Pancreas (tissue), 10 donors: ENCODE measurements at regions not wholly inside any gene's neighbourhood (a gene's known extent, or its start where the extent isn't known, plus 50 kb on each side); places are given as distances from the start of the nearest gene placed in this dataset.

Experiments
- ATAC-seq, 4 donors: fragments of 200-7000 bp; cut with Tn5 transposase; one replicate each; pipeline versions ENCODE4 v1.8.0 to v1.9.1; 2020; ENCODE audit warnings: mild to moderate bottlenecking in 4 of 4, moderate library complexity in 4 of 4
- DNase-seq, 6 donors: peaks; one replicate each; pipeline ENCODE4 v3.0.0-alpha.2; 2020
- FAIRE-seq: peaks from 2 replicates; lab custom pipeline; 2012; peaks lifted over from hg19 to GRCh38; lab: Jason Lieb, UNC
- H3K27ac ChIP-seq, 4 donors: fragments of 200-600 bp; sonication (generic); 1 replicate in 3 of 4; 2 replicates in 1 of 4; pipeline versions ENCODE4 v1.5.0 to v1.8.0; 2020
- H3K27me3 ChIP-seq, 4 donors: fragments of 200-600 bp; one replicate each; pipeline ENCODE4 v1.8.0; 2021
- H3K36me3 ChIP-seq, 3 donors: fragments of 200-600 bp; sonication (generic) in 1 of 3; one replicate each; pipeline versions ENCODE4 v1.5.0 to v1.8.0; 2020 to 2021
- H3K4me1 ChIP-seq, 3 donors: fragments of 200-600 bp; one replicate each; pipeline ENCODE4 v1.8.0; 2021
- H3K4me3 ChIP-seq, 4 donors: fragments of 200-600 bp; sonication (generic) in 2 of 4; one replicate each; pipeline versions ENCODE4 v1.5.0 to v1.8.0; 2020 to 2021
- H3K9me3 ChIP-seq, 4 donors: fragments of 200-600 bp; one replicate each; pipeline ENCODE4 v1.8.0; 2021
- WGBS, 2 donors: extraction: QIAGEN DNeasy Blood & Tissue Kit; methylation state at CpG; one replicate each; pipeline ENCODE4 v1.1.7; 2013; 5-methylcytosine and 5-hydroxymethylcytosine counted together
- intact Hi-C, 3 donors: fragments of 100-400 bp; cut with DNase I; formaldehyde crosslinking; loops; one replicate each; pipeline versions ENCODE4 v1.11.1 to v1.14.2; 2022
- TF ChIP-seq, protein P1 (sequence below), 4 donors: fragments of 200-600 bp; sonication (generic) in 3 of 4; IDR thresholded peaks; one replicate each; pipeline versions ENCODE4 v1.5.0 to v1.8.0; 2021; ENCODE audit warnings: antibody characterized with exemption in 4 of 4
- donor health status: healthy with polysubstance abuse.
- donor health status: DM: no; HTN: no; CAD: no; lungs with moderate emphysema.
- donor health status: DM: no; HTN: no; CAD: no.
- donor health status: control.
- donor health status: control.
- donor health status: Bipolar disorder and iron deficiency.
- donor health status: DM: yes; HTN: yes; CAD: no.
- donor health status: DM: no; HTN: no; CAD: no.
- donor health status: DM: no; HTN: no; CAD: no.
- donor health status: DM: yes; HTN: yes; CAD: no.

DNA sequence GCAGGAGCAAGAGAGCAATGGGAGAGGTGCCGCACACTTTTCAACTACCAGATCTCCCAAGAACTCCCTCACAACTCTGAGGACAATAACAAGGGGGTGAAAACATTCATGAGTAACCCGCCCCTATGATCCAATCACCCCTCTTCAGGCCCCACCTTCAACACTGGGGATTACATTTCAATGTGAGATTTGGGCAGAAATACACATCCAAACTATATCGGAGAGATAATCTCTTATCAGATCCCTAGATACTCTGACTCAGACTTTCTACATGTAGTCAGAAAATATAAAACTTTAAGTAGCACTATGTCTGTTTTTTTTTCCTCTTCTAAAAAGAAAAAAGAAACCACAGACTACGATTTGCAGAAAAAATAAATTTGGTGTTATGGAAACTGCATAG is 1595.9 kb upstream of the NUDT12 start:
- TF ChIP-seq, protein P1, sequence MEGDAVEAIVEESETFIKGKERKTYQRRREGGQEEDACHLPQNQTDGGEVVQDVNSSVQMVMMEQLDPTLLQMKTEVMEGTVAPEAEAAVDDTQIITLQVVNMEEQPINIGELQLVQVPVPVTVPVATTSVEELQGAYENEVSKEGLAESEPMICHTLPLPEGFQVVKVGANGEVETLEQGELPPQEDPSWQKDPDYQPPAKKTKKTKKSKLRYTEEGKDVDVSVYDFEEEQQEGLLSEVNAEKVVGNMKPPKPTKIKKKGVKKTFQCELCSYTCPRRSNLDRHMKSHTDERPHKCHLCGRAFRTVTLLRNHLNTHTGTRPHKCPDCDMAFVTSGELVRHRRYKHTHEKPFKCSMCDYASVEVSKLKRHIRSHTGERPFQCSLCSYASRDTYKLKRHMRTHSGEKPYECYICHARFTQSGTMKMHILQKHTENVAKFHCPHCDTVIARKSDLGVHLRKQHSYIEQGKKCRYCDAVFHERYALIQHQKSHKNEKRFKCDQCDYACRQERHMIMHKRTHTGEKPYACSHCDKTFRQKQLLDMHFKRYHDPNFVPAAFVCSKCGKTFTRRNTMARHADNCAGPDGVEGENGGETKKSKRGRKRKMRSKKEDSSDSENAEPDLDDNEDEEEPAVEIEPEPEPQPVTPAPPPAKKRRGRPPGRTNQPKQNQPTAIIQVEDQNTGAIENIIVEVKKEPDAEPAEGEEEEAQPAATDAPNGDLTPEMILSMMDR (IDR thresholded peaks at IDR 0.05): no peak
- Histone ChIP-seq H3K4me3 (no peak overlapping the region), H3K27me3 (no peaks in the 10 kb centered on the region), H3K9me3 (no peaks in the 10 kb centered on the region), H3K36me3 (no peaks in the 10 kb centered on the region), H3K4me1 (no peaks in the 10 kb centered on the region), H3K27ac (no peak overlapping the region)
- no peak for FAIRE-seq
- intact Hi-C loops: no loop called here
- no peak for ATAC-seq
- no peak for DNase-seq
- 56 to 69% methylated on average over 4 of the region's 4 CpGs for WGBS, 2 donors

DNA sequence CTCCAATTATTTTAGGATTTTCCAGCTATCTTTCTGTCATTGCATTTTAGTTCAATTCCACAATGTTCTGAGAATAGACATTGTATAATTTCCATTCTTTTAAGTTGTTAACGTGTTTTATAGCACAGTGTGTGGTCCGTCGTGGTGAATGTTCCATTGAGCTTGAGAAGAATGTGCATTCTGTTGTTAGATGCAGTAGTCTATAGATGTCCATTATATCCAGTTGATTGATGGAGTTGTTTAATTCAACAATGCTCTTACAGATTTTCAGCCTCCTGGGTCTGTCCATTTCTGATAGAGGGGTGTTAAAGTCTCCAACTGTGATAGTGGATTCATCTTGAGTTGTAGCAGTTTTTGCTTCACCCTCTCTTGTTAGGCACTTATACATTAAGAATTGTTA is 1587.7 kb upstream of the NUDT12 start:
- no peak overlapping the region for H3K4me3 ChIP-seq
- no peaks in the 10 kb centered on the region for H3K4me1 ChIP-seq
- TF ChIP-seq, protein P1 (IDR thresholded peaks at IDR 0.05): no peak
- H3K9me3 ChIP-seq: no peaks in the 10 kb centered on the region
- intact Hi-C loops: no loop called here
- DNase-seq (no peak), ATAC-seq (no peak), FAIRE-seq (no peak)
- H3K27me3 ChIP-seq: no peaks in the 10 kb centered on the region
- H3K27ac ChIP-seq: no peak overlapping the region
- no peaks in the 10 kb centered on the region for H3K36me3 ChIP-seq
- 45 to 63% methylated on average over 3 of the region's 3 CpGs for WGBS, 2 donors

DNA sequence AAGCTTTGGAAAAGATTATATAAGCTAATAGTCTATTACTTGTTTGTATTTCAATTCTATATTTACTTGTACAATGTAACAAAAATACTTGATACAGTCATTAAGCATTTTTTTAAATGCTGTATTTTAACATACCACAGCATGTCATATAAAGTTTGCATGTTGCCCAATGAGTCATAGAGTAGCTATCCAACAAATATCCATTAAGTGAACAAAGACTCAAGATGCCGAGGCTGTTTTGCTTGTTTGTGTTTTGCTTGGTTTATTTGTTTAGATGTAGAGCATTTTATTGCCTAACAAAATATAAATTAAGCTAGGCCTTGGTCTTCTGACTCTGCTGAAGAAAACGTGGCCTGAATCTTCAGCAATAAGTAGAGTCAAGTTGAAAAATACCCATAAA is 1584.3 kb upstream of the NUDT12 start:
- DNase-seq (no peak), FAIRE-seq (no peak), ATAC-seq (no peak)
- H3K4me1 ChIP-seq: no peaks in the 10 kb centered on the region
- TF ChIP-seq, protein P1 (IDR thresholded peaks at IDR 0.05): no peak
- intact Hi-C loops: no loop called here
- H3K27me3 ChIP-seq: no peaks in the 10 kb centered on the region
- no peak overlapping the region for H3K27ac ChIP-seq
- no peaks in the 10 kb centered on the region for H3K9me3 ChIP-seq
- H3K4me3 ChIP-seq: no peak overlapping the region
- 29 to 45% methylated on average over 2 of the region's 2 CpGs for whole genome bisulfite sequencing, 2 donors
- H3K36me3 ChIP-seq: no peaks in the 10 kb centered on the region

DNA sequence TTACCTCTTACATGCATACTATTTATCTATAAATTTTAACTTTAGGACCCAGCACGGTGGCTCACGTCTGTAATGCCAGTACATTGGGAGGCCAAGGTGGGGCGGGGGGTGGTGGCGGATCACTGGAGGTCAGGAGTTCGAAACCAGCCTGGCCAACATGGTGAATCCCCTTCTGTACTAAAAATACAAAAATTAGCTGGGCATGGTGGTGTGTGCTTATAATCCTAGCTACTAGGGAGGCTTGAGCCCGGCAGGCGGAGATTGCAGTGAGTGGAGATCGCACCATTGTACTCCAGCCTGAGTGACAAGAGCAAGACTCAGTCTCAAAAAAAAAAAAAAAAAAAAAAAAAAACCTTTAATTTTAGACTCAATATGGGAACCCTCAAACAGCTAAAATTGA is 1582.6 kb upstream of the NUDT12 start:
- Histone ChIP-seq H3K36me3 (no peaks in the 10 kb centered on the region), H3K27ac (no peak overlapping the region), H3K4me1 (no peaks in the 10 kb centered on the region), H3K9me3 (no peaks in the 10 kb centered on the region), H3K27me3 (no peaks in the 10 kb centered on the region), H3K4me3 (no peak overlapping the region)
- intact Hi-C loops: no loop called here
- WGBS, 2 donors: 84 to 95% methylated on average over 8 of the region's 8 CpGs
- no peak for ATAC-seq
- DNase-seq: peak in 1 of 6 donors; percentile 15
- TF ChIP-seq, protein P1 (IDR thresholded peaks at IDR 0.05): no peak
- no peak for FAIRE-seq

DNA sequence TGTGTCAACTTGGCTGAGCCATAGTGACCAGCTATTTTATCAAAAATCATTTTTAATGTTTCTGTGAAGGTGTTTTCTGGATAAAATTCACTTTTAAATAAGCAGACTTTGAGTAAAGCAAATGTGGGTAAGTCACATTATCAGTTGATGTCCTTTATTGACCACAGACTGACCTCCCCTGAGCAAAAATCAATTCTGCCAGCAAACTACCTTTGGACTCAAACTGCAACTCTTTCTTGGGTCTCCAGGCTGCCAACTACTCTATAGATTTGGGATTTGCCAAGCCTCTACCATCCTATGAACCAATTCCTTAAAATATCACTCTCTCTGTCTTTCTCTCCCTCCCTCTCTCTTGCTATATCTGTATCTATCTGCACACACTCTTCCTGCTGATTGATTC is 1571.7 kb upstream of the NUDT12 start:
- Histone ChIP-seq H3K27me3 (no peaks in the 10 kb centered on the region), H3K4me1 (no peaks in the 10 kb centered on the region), H3K27ac (no peak overlapping the region), H3K36me3 (no peaks in the 10 kb centered on the region), H3K4me3 (no peak overlapping the region), H3K9me3 (no peaks in the 10 kb centered on the region)
- FAIRE-seq (no peak), DNase-seq (no peak), ATAC-seq (no peak)
- intact Hi-C loops: no loop called here
- TF ChIP-seq, protein P1 (IDR thresholded peaks at IDR 0.05): no peak
